Neuronal stem cell (in vitro differentiated cells): ENCODE measurements at regions not wholly inside any gene's neighbourhood (a gene's known extent, or its start where the extent isn't known, plus 50 kb on each side); places are given as distances from the start of the nearest gene placed in this dataset.

ENCODE experiments used
- DNase-seq: peaks from one replicate; pipeline ENCODE4 v3.0.0-alpha.2; 2013; ENCODE audit warnings: low spot score
- H2AFZ ChIP-seq: one replicate; pipeline ENCODE4 v1.6.1; 2013; ENCODE audit warnings: mild to moderate bottlenecking, low read length, inconsistent platforms
- H2AK5ac ChIP-seq: 2 replicates; pipeline ENCODE4 v1.6.1; 2013; ENCODE audit warnings: low read depth, mild to moderate bottlenecking, inconsistent platforms, low read length, moderate library complexity, mixed read lengths
- H2BK120ac ChIP-seq: 2 replicates; pipeline ENCODE4 v1.6.1; 2013; ENCODE audit warnings: low read depth, mild to moderate bottlenecking, inconsistent platforms, low read length, moderate library complexity, mixed read lengths
- H2BK12ac ChIP-seq: one replicate; pipeline ENCODE4 v1.6.1; 2013; ENCODE audit warnings: low read length, inconsistent platforms
- H2BK15ac ChIP-seq: 2 replicates; pipeline ENCODE4 v1.6.1; 2013; ENCODE audit warnings: mild to moderate bottlenecking, low read length, inconsistent platforms, mixed read lengths
- H2BK5ac ChIP-seq: one replicate; pipeline ENCODE4 v1.6.1; 2013; ENCODE audit warnings: inconsistent platforms, mild to moderate bottlenecking, low read length, moderate library complexity
- H3K14ac ChIP-seq: one replicate; pipeline ENCODE4 v1.6.1; 2013; ENCODE audit warnings: low read length, inconsistent platforms
- H3K18ac ChIP-seq: 2 replicates; pipeline ENCODE4 v1.6.1; 2013; ENCODE audit warnings: low read length, inconsistent platforms
- H3K23ac ChIP-seq: 2 replicates; pipeline ENCODE4 v1.6.1; 2013; ENCODE audit warnings: low read depth, mild to moderate bottlenecking, mixed read lengths, low read length, inconsistent platforms; ENCODE audit not compliant: poor library complexity
- H3K27ac ChIP-seq: replicated peaks from 3 replicates; pipeline ENCODE4 v1.5.1; 2013; ENCODE audit warnings: low read length, inconsistent platforms
- H3K27me3 ChIP-seq, 3 experiments: 2 replicates each; pipeline ENCODE4 v1.6.1; 2013; ENCODE audit warnings: low read length in 3 of 3, mild to moderate bottlenecking in 2 of 3, inconsistent platforms in 1 of 3, low read depth in 1 of 3, mixed read lengths in 1 of 3, moderate library complexity in 1 of 3; ENCODE audit not compliant: control insufficient read depth in 3 of 3, insufficient read depth in 3 of 3
- H3K36me3 ChIP-seq, 2 donors: replicated peaks in 1 of 2; 2 replicates each; pipeline ENCODE4 v1.6.1; 2013; ENCODE audit warnings: low read length in 2 of 2; ENCODE audit not compliant: control insufficient read depth in 2 of 2, insufficient read depth in 2 of 2
- H3K4ac ChIP-seq: 2 replicates; pipeline ENCODE4 v1.6.1; 2013; ENCODE audit warnings: inconsistent platforms, mild to moderate bottlenecking, low read length, moderate library complexity
- H3K4me1 ChIP-seq, 2 donors: 1 replicate in 1 of 2; 2 replicates in 1 of 2; pipeline ENCODE4 v1.6.1; 2013; ENCODE audit warnings: low read length in 2 of 2, low read depth in 1 of 2; ENCODE audit not compliant: control insufficient read depth in 2 of 2, insufficient read depth in 1 of 2
- H3K4me2 ChIP-seq: one replicate; pipeline ENCODE4 v1.6.1; 2013; ENCODE audit warnings: mild to moderate bottlenecking, low read length, inconsistent platforms; ENCODE audit not compliant: insufficient read depth, poor library complexity, severe bottlenecking
- H3K4me3 ChIP-seq, 2 donors: 2 replicates each; pipeline ENCODE4 v1.5.1; 2013; ENCODE audit warnings: low read length in 2 of 2, mild to moderate bottlenecking in 2 of 2, inconsistent platforms in 1 of 2, moderate library complexity in 1 of 2
- H3K79me1 ChIP-seq: one replicate; pipeline ENCODE4 v1.6.1; 2013; ENCODE audit warnings: low read depth, mild to moderate bottlenecking, inconsistent platforms, low read length, moderate library complexity
- H3K9ac ChIP-seq: one replicate; pipeline ENCODE4 v1.6.1; 2013; ENCODE audit warnings: mild to moderate bottlenecking, low read depth, low read length, inconsistent platforms; ENCODE audit not compliant: poor library complexity
- H3K9me3 ChIP-seq, 2 donors: replicated peaks in 1 of 2; 2 replicates each; pipeline versions ENCODE3 to v1.6.1; 2013; ENCODE audit warnings: low read length in 2 of 2, mild to moderate bottlenecking in 2 of 2, inconsistent platforms in 1 of 2, low read depth in 1 of 2, mixed read lengths in 1 of 2, moderate library complexity in 1 of 2; ENCODE audit not compliant: control insufficient read depth in 2 of 2, insufficient read depth in 1 of 2
- H4K8ac ChIP-seq: one replicate; pipeline ENCODE4 v1.6.1; 2013; ENCODE audit warnings: low read depth, mild to moderate bottlenecking, inconsistent platforms, low read length, moderate library complexity
- H4K91ac ChIP-seq: one replicate; pipeline ENCODE4 v1.6.1; 2013; ENCODE audit warnings: low read length, low read depth, mild to moderate bottlenecking, inconsistent platforms; ENCODE audit not compliant: poor library complexity
- WGBS, 2 donors: extraction: QIAGEN DNeasy Blood & Tissue Kit; methylation state at CpG; one replicate each; pipeline ENCODE4 v1.1.7; 2013; ENCODE audit warnings: missing lambda C conversion rate in 2 of 2, mixed read lengths in 1 of 2; ENCODE audit not compliant: insufficient read length in 2 of 2, insufficient replicate concordance in 1 of 2; ENCODE audit errors: extremely low coverage in 2 of 2; 5-methylcytosine and 5-hydroxymethylcytosine counted together

DNA sequence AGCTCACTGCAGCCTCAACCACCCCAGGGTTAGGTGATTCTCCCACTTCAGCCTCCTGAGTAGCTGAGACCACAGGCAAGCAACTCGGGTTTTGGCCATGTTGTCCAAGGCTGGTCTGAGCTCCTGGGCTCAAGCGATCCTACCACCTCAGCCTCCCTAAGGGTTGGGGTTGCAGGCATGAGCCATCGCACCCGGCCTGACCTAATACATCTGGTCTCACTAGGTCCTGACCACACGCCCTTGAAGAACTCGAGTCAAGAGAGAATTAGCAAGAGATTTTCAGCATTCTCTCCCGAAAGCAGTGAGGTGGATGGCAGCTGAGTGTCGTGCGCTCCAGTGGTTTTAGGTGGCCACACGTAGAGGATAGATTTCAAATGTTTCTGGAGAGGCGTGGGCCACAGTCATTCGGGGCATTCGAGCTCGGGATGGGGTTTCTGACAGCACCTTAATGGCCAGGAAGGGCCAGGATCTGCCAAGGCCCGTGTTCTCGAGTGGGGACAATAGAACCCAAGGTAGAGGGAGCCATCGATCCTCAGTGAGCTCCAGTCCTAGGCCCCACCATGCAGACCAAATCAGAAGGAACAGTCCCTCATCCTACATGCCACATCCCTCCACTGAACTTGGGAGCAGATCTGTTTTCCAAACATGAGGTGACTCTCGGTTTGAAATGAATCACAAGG lies 193.1 kb downstream of the ALG10 start:
- WGBS, 2 donors: no CpG with 5 or more reads among the region's 18 CpGs
- Histone ChIP-seq H2AFZ (no peak overlapping the region), H2BK5ac (no peak overlapping the region), H3K14ac (no peak overlapping the region), H3K4me3 (no peak overlapping the region), H3K4ac (no peak overlapping the region), H3K4me2 (no peak overlapping the region), H3K27me3 (no peaks in the 10 kb centered on the region), H3K4me1 (no peaks in the 10 kb centered on the region), H2BK120ac (no peak overlapping the region), H4K8ac (no peak overlapping the region), H3K79me1 (peaks cover 4% of the 10 kb centered on the region), H3K18ac (no peak overlapping the region), H3K27ac (no peak overlapping the region), H3K9ac (no peak overlapping the region), H2BK15ac (no peak overlapping the region), H4K91ac (no peak overlapping the region), H2AK5ac (no peak overlapping the region), H3K9me3 (peaks cover 0 to 42% of the 10 kb centered on the region in 2 donors), H2BK12ac (no peak overlapping the region), H3K36me3 (no peaks in the 10 kb centered on the region), H3K23ac (no peak overlapping the region)
- no peak for DNase-seq

DNA sequence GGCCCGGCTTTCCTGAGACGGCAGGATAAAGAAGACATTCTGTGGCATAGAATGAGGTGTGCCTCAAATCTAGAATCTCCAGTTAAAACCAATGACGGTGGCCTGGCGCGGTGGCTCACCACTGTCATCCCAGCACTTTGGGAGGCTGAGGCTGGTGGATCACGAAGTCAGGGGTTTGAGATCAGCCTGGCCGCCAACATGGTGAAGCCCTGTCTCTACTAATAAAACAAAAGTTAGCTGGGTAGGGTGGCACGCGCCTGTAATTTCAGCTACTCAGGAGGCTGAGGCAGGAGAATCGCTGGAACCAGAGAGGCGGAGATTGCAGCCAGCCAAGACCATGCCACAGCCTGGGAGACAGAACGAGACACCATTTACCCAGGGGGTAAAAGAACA lies 193.6 kb downstream of the ALG10 start:
- no peak overlapping the region for H3K23ac ChIP-seq
- H2BK5ac ChIP-seq: no peak overlapping the region
- no CpG with 5 or more reads among the region's 12 CpGs for WGBS, 2 donors
- H3K4me1 ChIP-seq: no peaks in the 10 kb centered on the region
- no peak overlapping the region for H2BK15ac ChIP-seq
- peaks cover 4% of the 10 kb centered on the region for H3K79me1 ChIP-seq
- no peak overlapping the region for H3K27ac ChIP-seq
- no peak overlapping the region for H2BK120ac ChIP-seq
- no peak overlapping the region for H3K14ac ChIP-seq
- no peak overlapping the region for H3K4ac ChIP-seq
- no peak overlapping the region for H4K8ac ChIP-seq
- no peak overlapping the region for H3K9ac ChIP-seq
- no peak overlapping the region for H3K18ac ChIP-seq
- no peak overlapping the region for H2BK12ac ChIP-seq
- H4K91ac ChIP-seq: no peak overlapping the region
- no peak overlapping the region for H2AK5ac ChIP-seq
- H3K4me2 ChIP-seq: no peak overlapping the region
- H3K27me3 ChIP-seq: no peaks in the 10 kb centered on the region
- no peak overlapping the region for H2AFZ ChIP-seq
- no peak overlapping the region for H3K4me3 ChIP-seq
- H3K36me3 ChIP-seq: no peaks in the 10 kb centered on the region
- no peak for DNase-seq
- H3K9me3 ChIP-seq: peaks cover 0 to 38% of the 10 kb centered on the region in 2 donors

DNA sequence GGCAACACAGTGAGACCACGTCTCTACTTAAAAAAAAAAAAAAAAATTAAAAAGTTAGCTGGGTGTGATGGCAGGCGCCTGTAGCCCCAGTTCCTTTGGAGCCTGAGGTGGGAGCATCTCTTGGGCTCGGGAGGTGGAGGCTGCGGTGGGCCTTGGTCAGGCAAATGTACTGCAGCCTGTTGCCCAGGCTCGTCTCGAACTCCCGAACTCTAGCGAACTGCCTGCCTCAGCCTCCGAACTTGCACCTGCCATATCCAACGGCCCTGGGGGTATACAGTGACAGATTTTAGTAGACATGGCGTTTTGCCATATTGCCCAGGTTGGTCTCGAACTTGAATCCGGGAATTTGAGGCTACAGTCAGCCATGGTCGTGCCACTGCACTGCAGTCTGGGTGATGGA lies 195.4 kb downstream of the ALG10 start:
- H3K9ac ChIP-seq: no peak overlapping the region
- H3K14ac ChIP-seq: no peak overlapping the region
- H3K4ac ChIP-seq: no peak overlapping the region
- no peak overlapping the region for H4K8ac ChIP-seq
- no peaks in the 10 kb centered on the region for H3K4me1 ChIP-seq
- WGBS, 2 donors: no CpG with 5 or more reads among the region's 14 CpGs
- no peaks in the 10 kb centered on the region for H3K27me3 ChIP-seq
- H3K36me3 ChIP-seq: no peaks in the 10 kb centered on the region
- H3K4me3 ChIP-seq: no peak overlapping the region
- no peak overlapping the region for H2BK120ac ChIP-seq
- H3K79me1 ChIP-seq: peaks cover 4% of the 10 kb centered on the region
- H3K9me3 ChIP-seq: peaks cover 0 to 30% of the 10 kb centered on the region in 2 donors
- H3K4me2 ChIP-seq: no peak overlapping the region
- no peak for DNase-seq
- no peak overlapping the region for H4K91ac ChIP-seq
- H3K27ac ChIP-seq: no peak overlapping the region
- H3K18ac ChIP-seq: no peak overlapping the region
- no peak overlapping the region for H2BK12ac ChIP-seq
- no peak overlapping the region for H2AK5ac ChIP-seq
- H3K23ac ChIP-seq: no peak overlapping the region
- no peak overlapping the region for H2BK5ac ChIP-seq
- H2AFZ ChIP-seq: no peak overlapping the region
- no peak overlapping the region for H2BK15ac ChIP-seq

DNA sequence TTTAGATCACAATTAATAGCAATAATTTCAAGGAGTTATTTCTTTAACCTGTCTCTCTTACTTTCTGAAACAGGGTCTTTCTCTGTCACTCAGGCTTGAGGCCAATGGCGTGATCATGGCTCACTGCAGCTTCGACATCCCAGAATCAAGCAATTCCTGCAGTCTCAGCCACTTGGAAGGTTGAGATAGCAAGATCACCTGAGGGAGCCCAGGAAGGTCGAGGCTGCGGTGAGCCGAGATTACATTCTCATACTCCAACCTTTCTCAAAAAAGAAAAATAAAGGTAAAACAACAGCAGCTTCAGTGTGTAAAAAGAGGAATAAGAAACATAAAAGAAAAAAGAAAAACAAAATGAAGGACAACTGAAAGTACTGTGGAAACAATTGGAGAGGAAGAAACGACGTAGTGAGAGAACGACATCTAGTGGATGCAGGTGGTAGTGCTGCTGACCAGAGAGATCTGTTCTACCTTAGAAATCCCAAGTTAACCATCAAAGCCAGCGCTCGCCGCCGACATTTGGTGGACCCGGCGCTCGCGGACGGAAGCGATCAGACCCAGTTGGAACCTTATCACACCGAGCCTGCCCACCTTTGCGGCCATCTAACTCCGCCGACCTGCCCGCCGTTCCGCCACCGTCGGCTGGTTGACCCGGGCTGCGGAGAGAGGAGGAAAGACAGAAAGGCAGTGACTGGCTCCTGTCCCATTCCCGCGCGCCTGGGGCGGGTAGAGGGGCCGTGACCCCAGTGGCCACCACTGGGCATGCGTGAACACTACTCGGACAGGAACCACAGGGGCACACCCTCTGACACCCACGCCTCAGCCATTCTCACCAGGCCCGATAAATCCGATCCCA lies 196.1 kb downstream of the ALG10 start:
- H2BK15ac ChIP-seq: no peak overlapping the region
- H2AFZ ChIP-seq: peak overlapping the region; percentile 78
- H3K9me3 ChIP-seq: peaks cover 0 to 31% of the 10 kb centered on the region in 2 donors
- H3K4me1 ChIP-seq: no peaks in the 10 kb centered on the region
- no peaks in the 10 kb centered on the region for H3K36me3 ChIP-seq
- H3K4me2 ChIP-seq: no peak overlapping the region
- no peak overlapping the region for H3K9ac ChIP-seq
- no peak overlapping the region for H3K4ac ChIP-seq
- no peak overlapping the region for H3K18ac ChIP-seq
- no peak overlapping the region for H3K4me3 ChIP-seq
- H3K14ac ChIP-seq: no peak overlapping the region
- H2AK5ac ChIP-seq: no peak overlapping the region
- WGBS, 2 donors: no CpG with 5 or more reads among the region's 39 CpGs
- H4K8ac ChIP-seq: no peak overlapping the region
- no peaks in the 10 kb centered on the region for H3K27me3 ChIP-seq
- H2BK12ac ChIP-seq: peak overlapping the region; percentile 22
- H2BK120ac ChIP-seq: no peak overlapping the region
- no peak overlapping the region for H3K27ac ChIP-seq
- H4K91ac ChIP-seq: no peak overlapping the region
- no peak for DNase-seq
- no peak overlapping the region for H3K23ac ChIP-seq
- peaks cover 4% of the 10 kb centered on the region for H3K79me1 ChIP-seq
- H2BK5ac ChIP-seq: peak overlapping the region; percentile 53
